PC-9 (cell line): ENCODE measurements at regions not wholly inside any gene's neighbourhood (a gene's known extent, or its start where the extent isn't known, plus 50 kb on each side); places are given as distances from the start of the nearest gene placed in this dataset.

Source experiments
- EZH2 ChIP-seq: fragments of 200-600 bp; sonication (generic); IDR thresholded peaks from 2 replicates; pipeline ENCODE4 v1.8.0; 2017; ENCODE audit warnings: antibody characterized with exemption, low read depth
- TF ChIP-seq, protein P1 (sequence below): fragments of 200-600 bp; sonication (generic); conservative IDR thresholded peaks from 2 replicates; pipeline ENCODE4 v1.6.1; 2017; ENCODE audit warnings: mixed run types, antibody characterized with exemption, mild to moderate bottlenecking, moderate library complexity

DNA sequence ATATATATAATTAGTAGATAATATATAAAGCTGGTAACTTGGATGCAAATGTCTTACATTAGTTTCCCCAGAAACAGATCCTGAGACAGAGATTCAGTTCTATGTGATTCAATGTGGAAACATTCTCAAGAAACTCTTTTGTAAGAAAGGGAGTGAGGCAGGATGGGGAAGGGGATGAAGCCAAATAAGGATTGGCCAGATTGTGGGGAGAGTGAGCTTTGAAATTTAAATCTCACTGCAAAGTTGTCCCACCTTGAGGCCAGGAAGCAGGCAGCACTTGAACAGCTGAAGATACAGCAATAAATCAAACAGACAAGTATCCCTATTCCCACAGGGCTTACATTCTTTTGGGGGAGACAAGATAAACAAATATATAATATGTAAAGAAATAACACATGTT, 126.3 kb upstream of the HEY2 start:
- TF ChIP-seq EZH2, result no peak
- TF ChIP-seq, protein P1, sequence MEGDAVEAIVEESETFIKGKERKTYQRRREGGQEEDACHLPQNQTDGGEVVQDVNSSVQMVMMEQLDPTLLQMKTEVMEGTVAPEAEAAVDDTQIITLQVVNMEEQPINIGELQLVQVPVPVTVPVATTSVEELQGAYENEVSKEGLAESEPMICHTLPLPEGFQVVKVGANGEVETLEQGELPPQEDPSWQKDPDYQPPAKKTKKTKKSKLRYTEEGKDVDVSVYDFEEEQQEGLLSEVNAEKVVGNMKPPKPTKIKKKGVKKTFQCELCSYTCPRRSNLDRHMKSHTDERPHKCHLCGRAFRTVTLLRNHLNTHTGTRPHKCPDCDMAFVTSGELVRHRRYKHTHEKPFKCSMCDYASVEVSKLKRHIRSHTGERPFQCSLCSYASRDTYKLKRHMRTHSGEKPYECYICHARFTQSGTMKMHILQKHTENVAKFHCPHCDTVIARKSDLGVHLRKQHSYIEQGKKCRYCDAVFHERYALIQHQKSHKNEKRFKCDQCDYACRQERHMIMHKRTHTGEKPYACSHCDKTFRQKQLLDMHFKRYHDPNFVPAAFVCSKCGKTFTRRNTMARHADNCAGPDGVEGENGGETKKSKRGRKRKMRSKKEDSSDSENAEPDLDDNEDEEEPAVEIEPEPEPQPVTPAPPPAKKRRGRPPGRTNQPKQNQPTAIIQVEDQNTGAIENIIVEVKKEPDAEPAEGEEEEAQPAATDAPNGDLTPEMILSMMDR, result no peak
